Kidney (tissue), 13 donors: ENCODE measurements at regions not wholly inside any gene's neighbourhood (a gene's known extent, or its start where the extent isn't known, plus 50 kb on each side); places are given as distances from the start of the nearest gene placed in this dataset.

Experiments used
- DNase-seq, 5 donors: peaks; one replicate each; pipeline ENCODE4 v3.0.0-alpha.2; 2013 to 2020
- FAIRE-seq: peaks from 2 replicates; lab custom pipeline; 2012; peaks lifted over from hg19 to GRCh38; lab: Jason Lieb, UNC
- H3K27ac ChIP-seq, 2 donors: one replicate each; pipeline ENCODE4 v1.7.0; 2013; ENCODE audit warnings: low read depth in 2 of 2, low read length in 2 of 2, inconsistent platforms in 1 of 2
- H3K27me3 ChIP-seq: one replicate; pipeline ENCODE4 v1.7.1; 2013; ENCODE audit warnings: low read length, inconsistent platforms; ENCODE audit not compliant: control insufficient read depth, insufficient read depth
- H3K36me3 ChIP-seq, 3 donors: one replicate each; pipeline versions ENCODE4 v1.7.0 to v1.7.1; 2013; ENCODE audit warnings: low read length in 3 of 3, control low read depth in 1 of 3, inconsistent platforms in 1 of 3; ENCODE audit not compliant: insufficient read depth in 3 of 3, control insufficient read depth in 2 of 3
- H3K4me1 ChIP-seq, 3 donors: one replicate each; pipeline versions ENCODE4 v1.7.0 to v1.7.1; 2013; ENCODE audit warnings: low read length in 3 of 3, inconsistent platforms in 1 of 3, low read depth in 1 of 3; ENCODE audit not compliant: control insufficient read depth in 2 of 3, insufficient read depth in 2 of 3
- H3K4me3 ChIP-seq, 3 donors: one replicate each; pipeline versions ENCODE4 v1.7.0 to v1.8.1; 2013; ENCODE audit warnings: low read length in 3 of 3, control low read depth in 1 of 3, inconsistent platforms in 1 of 3
- H3K9ac ChIP-seq, 3 donors: one replicate each; pipeline versions ENCODE4 v1.7.0 to v1.7.1; 2013; ENCODE audit warnings: low read length in 3 of 3, control low read depth in 1 of 3, inconsistent platforms in 1 of 3
- H3K9me3 ChIP-seq, 3 donors: one replicate each; pipeline versions ENCODE4 v1.7.0 to v1.7.1; 2013; ENCODE audit warnings: low read length in 3 of 3, control low read depth in 1 of 3, inconsistent platforms in 1 of 3; ENCODE audit not compliant: control insufficient read depth in 2 of 3, insufficient read depth in 1 of 3
- intact Hi-C: fragments of 100-400 bp; cut with DNase I; formaldehyde crosslinking; loops from one replicate; pipeline ENCODE4 v1.11.1; 2022
- TF ChIP-seq, protein P1 (sequence below): IDR thresholded peaks from 3 replicates; pipeline ENCODE4 v1.5.1; 2012; ENCODE audit warnings: mild to moderate bottlenecking, moderate library complexity, borderline replicate concordance; ENCODE audit not compliant: insufficient read depth; ENCODE audit errors: extremely low read depth
- donor health status: control.
- donor health status: control.
- donor health status: control.
- donor health status: control.
- donor health status: control.
- donor health status: DM: yes; HTN: yes; CAD: no.
- donor health status: Normal renal cell carcinoma (clear cell type).

DNA sequence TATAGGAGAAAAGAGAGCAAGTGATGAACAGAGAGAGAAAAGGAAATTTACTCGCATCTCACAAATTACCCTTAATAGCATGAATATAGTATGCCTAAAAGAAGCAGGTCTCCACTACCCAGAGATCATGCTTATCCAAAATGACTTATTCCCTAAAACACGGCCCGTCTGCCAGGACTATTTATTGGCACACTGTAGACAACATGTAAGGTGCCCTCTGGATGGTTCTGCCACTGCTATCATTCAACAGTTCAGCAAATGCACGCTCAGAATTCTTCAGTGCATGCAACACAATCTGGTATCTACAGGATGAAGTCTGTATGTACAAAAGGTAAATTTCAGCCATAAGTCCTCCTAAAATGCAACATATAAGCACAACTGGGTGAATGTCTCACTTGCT, 465.8 kb downstream of the SHQ1 start:
- intact Hi-C loops = no loop called here
- TF ChIP-seq, protein P1, sequence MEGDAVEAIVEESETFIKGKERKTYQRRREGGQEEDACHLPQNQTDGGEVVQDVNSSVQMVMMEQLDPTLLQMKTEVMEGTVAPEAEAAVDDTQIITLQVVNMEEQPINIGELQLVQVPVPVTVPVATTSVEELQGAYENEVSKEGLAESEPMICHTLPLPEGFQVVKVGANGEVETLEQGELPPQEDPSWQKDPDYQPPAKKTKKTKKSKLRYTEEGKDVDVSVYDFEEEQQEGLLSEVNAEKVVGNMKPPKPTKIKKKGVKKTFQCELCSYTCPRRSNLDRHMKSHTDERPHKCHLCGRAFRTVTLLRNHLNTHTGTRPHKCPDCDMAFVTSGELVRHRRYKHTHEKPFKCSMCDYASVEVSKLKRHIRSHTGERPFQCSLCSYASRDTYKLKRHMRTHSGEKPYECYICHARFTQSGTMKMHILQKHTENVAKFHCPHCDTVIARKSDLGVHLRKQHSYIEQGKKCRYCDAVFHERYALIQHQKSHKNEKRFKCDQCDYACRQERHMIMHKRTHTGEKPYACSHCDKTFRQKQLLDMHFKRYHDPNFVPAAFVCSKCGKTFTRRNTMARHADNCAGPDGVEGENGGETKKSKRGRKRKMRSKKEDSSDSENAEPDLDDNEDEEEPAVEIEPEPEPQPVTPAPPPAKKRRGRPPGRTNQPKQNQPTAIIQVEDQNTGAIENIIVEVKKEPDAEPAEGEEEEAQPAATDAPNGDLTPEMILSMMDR = no peak
- Histone ChIP-seq H3K27ac (no peak overlapping the region), H3K36me3 (peaks cover 0 to 7% (median 7%) of the 10 kb centered on the region in 3 donors), H3K9me3 (no peaks in the 10 kb centered on the region), H3K9ac (no peak overlapping the region), H3K27me3 (no peaks in the 10 kb centered on the region), H3K4me3 (no peak overlapping the region), H3K4me1 (peaks cover 0 to 22% (median 16%) of the 10 kb centered on the region in 3 donors)
- FAIRE-seq = no peak
- DNase-seq = no peak

DNA sequence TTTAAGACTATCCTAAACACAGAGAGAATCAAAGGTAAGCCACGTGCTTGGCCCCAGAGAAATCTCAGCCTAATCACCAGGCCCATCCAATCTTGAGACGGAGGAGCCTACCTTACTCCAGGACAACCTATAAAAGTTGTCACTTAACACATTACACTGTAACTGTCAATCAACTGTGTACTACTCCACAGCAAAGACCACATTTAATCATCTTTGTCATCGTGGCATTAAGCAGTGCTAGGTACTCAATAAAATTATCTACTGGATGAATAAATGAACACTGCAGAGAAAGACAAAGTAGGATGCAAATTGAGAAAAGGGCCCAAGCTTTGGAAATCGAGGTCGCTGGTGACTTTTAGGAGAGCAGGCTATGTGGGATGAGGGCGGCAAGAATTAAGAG, 466.7 kb downstream of the SHQ1 start:
- H3K4me1 ChIP-seq = peaks cover 0 to 22% (median 16%) of the 10 kb centered on the region in 3 donors
- TF ChIP-seq, protein P1 = no peak

DNA sequence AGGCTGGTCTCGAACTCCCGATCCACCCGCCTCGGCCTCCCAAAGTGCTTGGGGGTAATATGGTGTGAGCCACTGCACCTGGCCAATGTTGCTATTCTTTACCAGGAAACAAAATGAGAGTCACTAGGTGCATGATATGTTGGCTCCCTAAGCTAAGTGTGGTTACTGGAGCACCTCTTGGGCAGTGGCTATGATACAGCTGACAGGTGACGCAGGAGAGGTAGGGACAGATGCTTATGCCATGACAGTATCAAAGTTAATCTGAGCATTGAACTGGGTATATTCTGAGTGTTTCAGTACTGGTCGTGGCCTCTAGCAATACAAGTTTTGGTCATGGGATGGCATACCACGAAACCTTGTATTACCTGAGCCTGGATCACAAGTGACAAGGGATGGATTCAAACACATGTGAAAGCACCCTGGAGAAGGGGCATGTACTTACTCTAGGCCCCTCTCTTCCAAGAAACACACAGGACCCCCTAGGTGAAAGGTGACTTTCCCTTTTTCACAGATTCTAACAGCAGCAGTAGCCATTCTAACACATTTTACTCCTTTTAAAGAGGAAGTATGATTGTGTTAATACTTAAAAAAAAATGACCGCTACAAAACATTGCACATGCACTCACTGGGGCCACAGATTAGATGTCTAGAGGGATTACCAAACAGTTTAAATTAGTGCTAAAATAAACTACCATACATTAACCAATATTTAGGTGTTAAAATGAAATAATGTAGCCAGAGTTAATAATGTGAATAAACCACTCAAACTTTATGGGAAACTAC, 467.3 kb downstream of the SHQ1 start:
- no peak overlapping the region for H3K4me3 ChIP-seq
- intact Hi-C loops = no loop called here
- no peaks in the 10 kb centered on the region for H3K9me3 ChIP-seq
- no peak for DNase-seq
- H3K36me3 ChIP-seq = peaks cover 0 to 12% (median 12%) of the 10 kb centered on the region in 3 donors
- no peak for FAIRE-seq
- no peak overlapping the region for H3K27ac ChIP-seq
- H3K9ac ChIP-seq = no peak overlapping the region
- peaks cover 0 to 22% (median 16%) of the 10 kb centered on the region in 3 donors for H3K4me1 ChIP-seq
- H3K27me3 ChIP-seq = no peaks in the 10 kb centered on the region
- TF ChIP-seq, protein P1 = no peak

More for the DNA sequence above, 466.7 kb downstream of the SHQ1 start:
- Histone ChIP-seq H3K27me3 (no peaks in the 10 kb centered on the region), H3K36me3 (peaks cover 0 to 12% (median 12%) of the 10 kb centered on the region in 3 donors), H3K9me3 (no peaks in the 10 kb centered on the region), H3K4me3 (no peak overlapping the region), H3K27ac (no peak overlapping the region), H3K9ac (no peak overlapping the region)
- DNase-seq = no peak
- intact Hi-C loops = no loop called here
- no peak for FAIRE-seq
